GM23338 (cell line): ENCODE measurements at regions not wholly inside any gene's neighbourhood (a gene's known extent, or its start where the extent isn't known, plus 50 kb on each side); places are given as distances from the start of the nearest gene placed in this dataset.

Experiments used
- ATAC-seq: fragments of 200-7000 bp; cut with Tn5 transposase; 3 replicates; pipeline ENCODE4 v1.9.1; 2020
- DNase-seq: peaks from one replicate; pipeline ENCODE4 v3.0.0-alpha.2; 2015; ENCODE audit warnings: low spot score
- H2AFZ ChIP-seq: fragments of 200-600 bp; sonication (generic); 2 replicates; pipeline ENCODE4 v1.8.0; 2016; ENCODE audit warnings: antibody characterized with exemption, mild to moderate bottlenecking, moderate library complexity
- H3F3A ChIP-seq: fragments of 200-600 bp; sonication (generic); replicated peaks from 2 replicates; pipeline ENCODE4 v1.8.0; 2017; ENCODE audit warnings: antibody characterized with exemption, mixed run types, low read depth
- H3K27ac ChIP-seq: fragments of 200-600 bp; sonication (generic); 2 replicates; pipeline ENCODE4 v1.6.1; 2016; ENCODE audit warnings: low read depth
- H3K27me3 ChIP-seq: fragments of 200-600 bp; sonication (generic); 2 replicates; pipeline ENCODE4 v1.8.0; 2016; ENCODE audit warnings: mild to moderate bottlenecking, mixed run types, moderate library complexity; ENCODE audit not compliant: insufficient read depth
- H3K36me3 ChIP-seq: fragments of 200-600 bp; sonication (generic); 2 replicates; pipeline ENCODE4 v1.8.0; 2016; ENCODE audit warnings: mild to moderate bottlenecking; ENCODE audit not compliant: insufficient read depth
- H3K4me1 ChIP-seq: fragments of 200-600 bp; sonication (generic); 2 replicates; pipeline ENCODE4 v1.8.0; 2016; ENCODE audit warnings: mild to moderate bottlenecking, moderate library complexity; ENCODE audit not compliant: insufficient read depth
- H3K4me2 ChIP-seq: fragments of 200-600 bp; sonication (generic); 2 replicates; pipeline ENCODE4 v1.7.1; 2017; ENCODE audit warnings: mixed run types
- H3K4me3 ChIP-seq: fragments of 200-600 bp; sonication (generic); 2 replicates; pipeline ENCODE4 v1.6.1; 2016; ENCODE audit warnings: mixed run types
- H3K79me2 ChIP-seq: fragments of 200-600 bp; sonication (generic); replicated peaks from 2 replicates; pipeline ENCODE4 v1.8.0; 2017; ENCODE audit warnings: mild to moderate bottlenecking; ENCODE audit not compliant: insufficient read depth
- H3K9me2 ChIP-seq: fragments of 200-600 bp; sonication (generic); 2 replicates; pipeline ENCODE4 v1.8.0; 2017; ENCODE audit not compliant: insufficient read depth
- H4K20me1 ChIP-seq: fragments of 200-600 bp; sonication (generic); replicated peaks from 2 replicates; pipeline ENCODE4 v1.8.0; 2017; ENCODE audit warnings: mild to moderate bottlenecking; ENCODE audit not compliant: insufficient read depth
- H3K27ac Mint-ChIP-seq: 2 replicates; pipeline ENCODE4 v1.8.0; 2020; ENCODE audit warnings: inconsistent platforms, mild to moderate bottlenecking, moderate library complexity, mixed read lengths
- H3K27me3 Mint-ChIP-seq: 3 replicates; pipeline ENCODE4 v1.8.0; 2022; ENCODE audit warnings: low read depth, mild to moderate bottlenecking, moderate library complexity, mixed read lengths, inconsistent platforms; ENCODE audit not compliant: insufficient read depth, poor library complexity
- H3K36me3 Mint-ChIP-seq: 3 replicates; pipeline ENCODE4 v1.8.0; 2021; ENCODE audit warnings: low read depth, mild to moderate bottlenecking, inconsistent platforms, moderate library complexity, mixed read lengths
- H3K4me1 Mint-ChIP-seq: 3 replicates; pipeline ENCODE4 v1.8.0; 2020; ENCODE audit warnings: mild to moderate bottlenecking, inconsistent platforms, mixed read lengths
- H3K4me3 Mint-ChIP-seq: 3 replicates; pipeline ENCODE4 v1.8.0; 2021; ENCODE audit warnings: moderate library complexity, mild to moderate bottlenecking, inconsistent platforms, mixed read lengths
- H3K9me3 Mint-ChIP-seq: 3 replicates; pipeline ENCODE4 v1.8.0; 2020; ENCODE audit warnings: moderate library complexity, mild to moderate bottlenecking, inconsistent platforms, mixed read lengths
- CREB1 ChIP-seq: fragments of 250-450 bp; sonication (Bioruptor Pico); IDR thresholded peaks from 2 replicates; pipeline ENCODE4 v1.5.0; 2020; ENCODE audit warnings: low read depth, mild to moderate bottlenecking, moderate library complexity
- CTCF ChIP-seq, 2 experiments: fragments of 200-600 bp in 1 of 2; sonication (generic) in 1 of 2; conservative IDR thresholded peaks; 2 replicates each; pipeline versions ENCODE4 v1.5.1 to v1.6.1; 2016 to 2017; ENCODE audit warnings: antibody characterized with exemption in 2 of 2, low read depth in 2 of 2, mild to moderate bottlenecking in 2 of 2, moderate library complexity in 1 of 2
- ETS1 ChIP-seq: IDR thresholded peaks from 2 replicates; pipeline ENCODE4 v1.6.1; 2016; ENCODE audit warnings: antibody characterized with exemption
- EZH2 ChIP-seq: fragments of 200-600 bp; sonication (generic); IDR thresholded peaks from one replicate; pipeline ENCODE4 v1.8.0; 2017; ENCODE audit warnings: antibody characterized with exemption, mild to moderate bottlenecking, low read depth; ENCODE audit not compliant: unreplicated experiment
- EZH2phosphoT487 ChIP-seq: fragments of 200-600 bp; sonication (generic); IDR thresholded peaks from one replicate; pipeline ENCODE4 v1.8.1; 2018; ENCODE audit warnings: antibody characterized with exemption; ENCODE audit not compliant: unreplicated experiment
- JUNB ChIP-seq: IDR thresholded peaks from one replicate; pipeline ENCODE4 v1.6.1; 2016; ENCODE audit warnings: antibody characterized with exemption; ENCODE audit not compliant: unreplicated experiment
- NANOG ChIP-seq: IDR thresholded peaks from 2 replicates; pipeline ENCODE4 v1.6.1; 2016; ENCODE audit warnings: antibody characterized with exemption, borderline replicate concordance
- POLR2AphosphoS5 ChIP-seq: IDR thresholded peaks from 2 replicates; pipeline ENCODE4 v1.6.1; 2016; ENCODE audit warnings: antibody characterized with exemption, low read depth
- REST ChIP-seq: IDR thresholded peaks from one replicate; pipeline ENCODE4 v1.6.1; 2018; ENCODE audit warnings: antibody characterized with exemption; ENCODE audit not compliant: unreplicated experiment
- STAT1 ChIP-seq: IDR thresholded peaks from one replicate; pipeline ENCODE4 v1.6.1; 2016; ENCODE audit warnings: antibody characterized with exemption; ENCODE audit not compliant: unreplicated experiment
- ZNF114 ChIP-seq: fragments of 250-450 bp; sonication (Bioruptor Pico); IDR thresholded peaks from 2 replicates; pipeline ENCODE4 v1.5.0; 2020; ENCODE audit warnings: mild to moderate bottlenecking, moderate library complexity
- ZNF331 ChIP-seq: fragments of 250-450 bp; sonication (Bioruptor Pico); IDR thresholded peaks from 2 replicates; pipeline ENCODE4 v1.5.0; 2020; ENCODE audit warnings: low read depth, mild to moderate bottlenecking, moderate library complexity
- TF ChIP-seq, protein P1 (sequence below): fragments of 250-450 bp; sonication (Bioruptor Pico); IDR thresholded peaks from 2 replicates; pipeline ENCODE4 v1.5.0; 2020; ENCODE audit warnings: mild to moderate bottlenecking, moderate library complexity

DNA sequence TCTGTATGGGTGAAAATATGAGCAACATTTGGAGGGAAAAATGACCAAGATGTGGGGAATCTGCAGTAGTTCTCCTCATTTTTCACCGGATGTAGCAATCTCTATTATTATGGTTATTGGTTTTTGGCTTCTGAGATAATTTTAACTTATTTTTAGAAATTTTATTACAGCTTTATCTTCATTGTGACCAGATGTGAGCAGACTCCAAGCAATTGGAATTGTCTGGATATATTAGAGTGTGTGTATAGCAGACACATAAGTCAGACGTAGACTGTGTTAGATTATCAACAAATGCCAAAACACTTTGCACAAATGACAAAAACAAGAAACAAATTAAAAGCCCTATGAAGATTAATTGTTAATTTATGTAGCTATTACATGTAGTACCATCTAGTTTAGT is 249.1 kb downstream of the DNAJB9 start:
- H3K9me3 Mint-ChIP-seq: peaks cover 13% of the 10 kb centered on the region
- H3K4me2 ChIP-seq: no peak overlapping the region

More for the DNA sequence above, 249.1 kb downstream of the DNAJB9 start:
- ATAC-seq: no peak
- H3K27ac Mint-ChIP-seq: no peak overlapping the region
- Histone ChIP-seq H2AFZ (no peak overlapping the region), H3K4me1 (no peaks in the 10 kb centered on the region), H3K79me2 (no peaks in the 10 kb centered on the region), H3K27me3 (no peaks in the 10 kb centered on the region), H3K9me2 (peaks cover 5% of the 10 kb centered on the region; the same call in 1 of the 2 replicates), H3K36me3 (no peaks in the 10 kb centered on the region), H4K20me1 (no peaks in the 10 kb centered on the region), H3F3A (no peaks in the 10 kb centered on the region), H3K4me3 (no peak overlapping the region), H3K27ac (no peak overlapping the region)
- peaks cover 10% of the 10 kb centered on the region for H3K36me3 Mint-ChIP-seq
- H3K27me3 Mint-ChIP-seq: peaks cover 3% of the 10 kb centered on the region
- no peak overlapping the region for H3K4me3 Mint-ChIP-seq
- DNase-seq: no peak
- TF ChIP-seq, protein P1, sequence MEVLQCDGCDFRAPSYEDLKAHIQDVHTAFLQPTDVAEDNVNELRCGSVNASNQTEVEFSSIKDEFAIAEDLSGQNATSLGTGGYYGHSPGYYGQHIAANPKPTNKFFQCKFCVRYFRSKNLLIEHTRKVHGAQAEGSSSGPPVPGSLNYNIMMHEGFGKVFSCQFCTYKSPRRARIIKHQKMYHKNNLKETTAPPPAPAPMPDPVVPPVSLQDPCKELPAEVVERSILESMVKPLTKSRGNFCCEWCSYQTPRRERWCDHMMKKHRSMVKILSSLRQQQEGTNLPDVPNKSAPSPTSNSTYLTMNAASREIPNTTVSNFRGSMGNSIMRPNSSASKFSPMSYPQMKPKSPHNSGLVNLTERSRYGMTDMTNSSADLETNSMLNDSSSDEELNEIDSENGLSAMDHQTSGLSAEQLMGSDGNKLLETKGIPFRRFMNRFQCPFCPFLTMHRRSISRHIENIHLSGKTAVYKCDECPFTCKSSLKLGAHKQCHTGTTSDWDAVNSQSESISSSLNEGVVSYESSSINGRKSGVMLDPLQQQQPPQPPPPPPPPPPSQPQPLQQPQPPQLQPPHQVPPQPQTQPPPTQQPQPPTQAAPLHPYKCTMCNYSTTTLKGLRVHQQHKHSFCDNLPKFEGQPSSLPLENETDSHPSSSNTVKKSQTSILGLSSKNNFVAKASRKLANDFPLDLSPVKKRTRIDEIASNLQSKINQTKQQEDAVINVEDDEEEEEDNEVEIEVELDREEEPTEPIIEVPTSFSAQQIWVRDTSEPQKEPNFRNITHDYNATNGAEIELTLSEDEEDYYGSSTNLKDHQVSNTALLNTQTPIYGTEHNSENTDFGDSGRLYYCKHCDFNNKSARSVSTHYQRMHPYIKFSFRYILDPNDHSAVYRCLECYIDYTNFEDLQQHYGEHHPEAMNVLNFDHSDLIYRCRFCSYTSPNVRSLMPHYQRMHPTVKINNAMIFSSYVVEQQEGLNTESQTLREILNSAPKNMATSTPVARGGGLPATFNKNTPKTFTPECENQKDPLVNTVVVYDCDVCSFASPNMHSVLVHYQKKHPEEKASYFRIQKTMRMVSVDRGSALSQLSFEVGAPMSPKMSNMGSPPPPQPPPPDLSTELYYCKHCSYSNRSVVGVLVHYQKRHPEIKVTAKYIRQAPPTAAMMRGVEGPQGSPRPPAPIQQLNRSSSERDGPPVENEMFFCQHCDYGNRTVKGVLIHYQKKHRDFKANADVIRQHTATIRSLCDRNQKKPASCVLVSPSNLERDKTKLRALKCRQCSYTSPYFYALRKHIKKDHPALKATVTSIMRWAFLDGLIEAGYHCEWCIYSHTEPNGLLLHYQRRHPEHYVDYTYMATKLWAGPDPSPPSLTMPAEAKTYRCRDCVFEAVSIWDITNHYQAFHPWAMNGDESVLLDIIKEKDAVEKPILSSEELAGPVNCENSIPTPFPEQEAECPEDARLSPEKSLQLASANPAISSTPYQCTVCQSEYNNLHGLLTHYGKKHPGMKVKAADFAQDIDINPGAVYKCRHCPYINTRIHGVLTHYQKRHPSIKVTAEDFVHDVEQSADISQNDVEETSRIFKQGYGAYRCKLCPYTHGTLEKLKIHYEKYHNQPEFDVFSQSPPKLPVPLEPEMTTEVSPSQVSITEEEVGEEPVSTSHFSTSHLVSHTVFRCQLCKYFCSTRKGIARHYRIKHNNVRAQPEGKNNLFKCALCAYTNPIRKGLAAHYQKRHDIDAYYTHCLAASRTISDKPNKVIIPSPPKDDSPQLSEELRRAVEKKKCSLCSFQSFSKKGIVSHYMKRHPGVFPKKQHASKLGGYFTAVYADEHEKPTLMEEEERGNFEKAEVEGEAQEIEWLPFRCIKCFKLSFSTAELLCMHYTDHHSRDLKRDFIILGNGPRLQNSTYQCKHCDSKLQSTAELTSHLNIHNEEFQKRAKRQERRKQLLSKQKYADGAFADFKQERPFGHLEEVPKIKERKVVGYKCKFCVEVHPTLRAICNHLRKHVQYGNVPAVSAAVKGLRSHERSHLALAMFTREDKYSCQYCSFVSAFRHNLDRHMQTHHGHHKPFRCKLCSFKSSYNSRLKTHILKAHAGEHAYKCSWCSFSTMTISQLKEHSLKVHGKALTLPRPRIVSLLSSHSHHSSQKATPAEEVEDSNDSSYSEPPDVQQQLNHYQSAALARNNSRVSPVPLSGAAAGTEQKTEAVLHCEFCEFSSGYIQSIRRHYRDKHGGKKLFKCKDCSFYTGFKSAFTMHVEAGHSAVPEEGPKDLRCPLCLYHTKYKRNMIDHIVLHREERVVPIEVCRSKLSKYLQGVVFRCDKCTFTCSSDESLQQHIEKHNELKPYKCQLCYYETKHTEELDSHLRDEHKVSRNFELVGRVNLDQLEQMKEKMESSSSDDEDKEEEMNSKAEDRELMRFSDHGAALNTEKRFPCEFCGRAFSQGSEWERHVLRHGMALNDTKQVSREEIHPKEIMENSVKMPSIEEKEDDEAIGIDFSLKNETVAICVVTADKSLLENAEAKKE (CRISPR knock-in tag): no peak
- no peak for TF ChIP-seq CREB1 (CRISPR knock-in tag)
- no peak for TF ChIP-seq EZH2
- no peak for TF ChIP-seq CTCF (conservative IDR thresholded peaks at IDR 0.05; ENCODE audit: low read depth in 2 of 2)
- TF ChIP-seq REST: no peak
- TF ChIP-seq STAT1: no peak
- no peak for TF ChIP-seq JUNB
- no peak for TF ChIP-seq ZNF331 (CRISPR knock-in tag)
- no peak for TF ChIP-seq ETS1
- no peak for TF ChIP-seq POLR2AphosphoS5
- TF ChIP-seq NANOG: no peak
- TF ChIP-seq EZH2phosphoT487: no peak
- no peak for TF ChIP-seq ZNF114
- H3K4me1 Mint-ChIP-seq: no peaks in the 10 kb centered on the region
